H1 (cell line): ENCODE measurements at regions not wholly inside any gene's neighbourhood (a gene's known extent, or its start where the extent isn't known, plus 50 kb on each side); places are given as distances from the start of the nearest gene placed in this dataset.

ENCODE experiments used
- CTCF ChIA-PET: fragments of 300-600 bp; sonication (Branson Sonifier 250); formaldehyde crosslinking; loops from one replicate; lab custom pipeline; 2021; ENCODE audit not compliant: partially characterized antibody; lab: Charles Lee
- POLR2A ChIA-PET: fragments of 300-600 bp; sonication (Branson Sonifier 250); formaldehyde crosslinking; loops from one replicate; lab custom pipeline; 2021; ENCODE audit warnings: inconsistent platforms; ENCODE audit not compliant: partially characterized antibody; lab: Charles Lee
- DNase-seq, 2 experiments: peaks; one replicate each; pipeline versions ENCODE4 v3.0.0 to v3.0.0-alpha.2; 2010 to 2022; ENCODE audit warnings: low spot score in 2 of 2, low read depth in 1 of 2, mixed read lengths in 1 of 2
- FAIRE-seq: peaks from 2 replicates; lab custom pipeline; 2011; peaks lifted over from hg19 to GRCh38; lab: Jason Lieb, UNC
- H2AFZ ChIP-seq: 2 replicates; pipeline ENCODE4 v1.8.1; 2012; ENCODE audit warnings: low read length, inconsistent platforms
- H2AK5ac ChIP-seq: 2 replicates; pipeline ENCODE4 v1.6.1; 2013; ENCODE audit warnings: low read depth, low read length
- H2BK120ac ChIP-seq: replicated peaks from 2 replicates; pipeline ENCODE3; 2013; ENCODE audit warnings: low read depth, low read length, inconsistent platforms
- H2BK12ac ChIP-seq: 2 replicates; pipeline ENCODE4 v1.6.1; 2013; ENCODE audit warnings: low read depth, low read length
- H2BK15ac ChIP-seq: 2 replicates; pipeline ENCODE4 v1.6.1; 2013; ENCODE audit warnings: low read length
- H2BK20ac ChIP-seq: 2 replicates; pipeline ENCODE4 v1.6.1; 2013; ENCODE audit warnings: low read length
- H2BK5ac ChIP-seq: 2 replicates; pipeline ENCODE4 v1.6.1; 2013; ENCODE audit warnings: low read depth, low read length
- H3K14ac ChIP-seq: 2 replicates; pipeline ENCODE4 v1.6.1; 2013; ENCODE audit warnings: inconsistent platforms; ENCODE audit not compliant: insufficient read length
- H3K18ac ChIP-seq: 2 replicates; pipeline ENCODE4 v1.6.1; 2013; ENCODE audit warnings: low read length; ENCODE audit errors: extremely low read depth
- H3K23ac ChIP-seq: 2 replicates; pipeline ENCODE4 v1.6.1; 2013; ENCODE audit warnings: inconsistent platforms; ENCODE audit not compliant: insufficient read length
- H3K23me2 ChIP-seq: 2 replicates; pipeline ENCODE4 v1.6.1; 2013; ENCODE audit warnings: low read depth, low read length
- H3K27ac ChIP-seq: 2 replicates; pipeline ENCODE4 v1.6.1; 2011; ENCODE audit warnings: low read depth, low read length, inconsistent platforms
- H3K27me3 ChIP-seq, 4 experiments: replicated peaks in 1 of 4; 1 replicate in 1 of 4; 2 replicates in 3 of 4; pipeline versions ENCODE4 v1.6.1 to v1.8.1; 2011 to 2013; ENCODE audit warnings: low read length in 3 of 4, mild to moderate bottlenecking in 3 of 4, inconsistent platforms in 2 of 4, mixed read lengths in 2 of 4, moderate library complexity in 1 of 4; ENCODE audit not compliant: control insufficient read depth in 3 of 4, insufficient read depth in 3 of 4; ENCODE audit errors: extremely low read depth in 1 of 4
- H3K36me3 ChIP-seq, 4 experiments: 2 replicates each; pipeline versions ENCODE4 v1.6.1 to v1.8.1; 2011 to 2013; ENCODE audit warnings: mild to moderate bottlenecking in 4 of 4, low read length in 3 of 4, moderate library complexity in 2 of 4, control low read depth in 1 of 4, inconsistent platforms in 1 of 4; ENCODE audit not compliant: insufficient read depth in 4 of 4, control insufficient read depth in 2 of 4
- H3K4ac ChIP-seq: replicated peaks from 2 replicates; pipeline ENCODE3; 2013; ENCODE audit warnings: low read length, low read depth, mixed read lengths, inconsistent platforms; ENCODE audit not compliant: insufficient read length
- H3K4me1 ChIP-seq, 4 experiments: replicated peaks in 1 of 4; 1 replicate in 1 of 4; 2 replicates in 3 of 4; pipeline versions ENCODE4 v1.6.1 to v1.8.1; 2011 to 2013; ENCODE audit warnings: low read length in 3 of 4, inconsistent platforms in 2 of 4, mixed read lengths in 1 of 4; ENCODE audit not compliant: insufficient read depth in 4 of 4, control insufficient read depth in 3 of 4
- H3K4me2 ChIP-seq, 2 experiments: 2 replicates each; pipeline versions ENCODE4 v1.6.1 to v1.8.1; 2011 to 2013; ENCODE audit warnings: low read depth in 2 of 2, low read length in 2 of 2, control low read depth in 1 of 2, inconsistent platforms in 1 of 2, mild to moderate bottlenecking in 1 of 2; ENCODE audit not compliant: insufficient read depth in 1 of 2
- H3K4me3 ChIP-seq, 4 experiments: fragments of 200-600, 300-600 bp in 1 of 4; sonication (generic), shearing (Covaris generic), sonication (Bioruptor Twin) in 1 of 4; 2 replicates each; pipeline versions ENCODE4 v1.5.1 to v1.8.1; 2011 to 2016; ENCODE audit warnings: low read length in 4 of 4, low read depth in 3 of 4, control low read depth in 2 of 4, inconsistent platforms in 2 of 4, mild to moderate bottlenecking in 2 of 4, mixed read lengths in 1 of 4, moderate library complexity in 1 of 4; ENCODE audit not compliant: insufficient read depth in 2 of 4; ENCODE audit errors: extremely low read depth in 1 of 4
- H3K56ac ChIP-seq: replicated peaks from 2 replicates; pipeline ENCODE3; 2013; ENCODE audit warnings: low read depth, mild to moderate bottlenecking, mixed read lengths, low read length, inconsistent platforms; ENCODE audit not compliant: insufficient read length
- H3K79me1 ChIP-seq: 2 replicates; pipeline ENCODE4 v1.6.1; 2013; ENCODE audit warnings: low read depth, low read length, control low read depth
- H3K79me2 ChIP-seq, 2 experiments: 2 replicates each; pipeline versions ENCODE4 v1.6.1 to v1.8.1; 2012 to 2013; ENCODE audit warnings: low read length in 2 of 2, mild to moderate bottlenecking in 2 of 2, inconsistent platforms in 1 of 2; ENCODE audit not compliant: insufficient read depth in 2 of 2, control insufficient read depth in 1 of 2
- H3K9ac ChIP-seq, 4 experiments: replicated peaks in 1 of 4; 1 replicate in 1 of 4; 2 replicates in 3 of 4; pipeline versions ENCODE4 v1.6.1 to v1.8.1; 2011 to 2013; ENCODE audit warnings: low read depth in 3 of 4, low read length in 3 of 4, control low read depth in 2 of 4, mild to moderate bottlenecking in 2 of 4, moderate library complexity in 2 of 4, inconsistent platforms in 1 of 4; ENCODE audit errors: extremely low read depth in 1 of 4
- H3K9me3 ChIP-seq, 2 experiments: 2 replicates each; pipeline versions ENCODE4 v1.6.1 to v1.8.1; 2012 to 2013; ENCODE audit warnings: mild to moderate bottlenecking in 2 of 2, moderate library complexity in 2 of 2, control low read depth in 1 of 2, inconsistent platforms in 1 of 2, low read depth in 1 of 2, low read length in 1 of 2, mixed read lengths in 1 of 2; ENCODE audit not compliant: insufficient read depth in 2 of 2
- H4K20me1 ChIP-seq, 2 experiments: replicated peaks in 1 of 2; 2 replicates each; pipeline versions ENCODE3 to v1.8.1; 2011 to 2013; ENCODE audit warnings: inconsistent platforms in 2 of 2, low read length in 2 of 2, mild to moderate bottlenecking in 1 of 2; ENCODE audit not compliant: insufficient read depth in 2 of 2, control insufficient read depth in 1 of 2
- H4K5ac ChIP-seq: 2 replicates; pipeline ENCODE4 v1.6.1; 2013; ENCODE audit warnings: low read length, low read depth, mixed read lengths, inconsistent platforms; ENCODE audit not compliant: insufficient read length
- H4K8ac ChIP-seq: 2 replicates; pipeline ENCODE4 v1.8.0; 2013; ENCODE audit warnings: mild to moderate bottlenecking, moderate library complexity, low read length, inconsistent platforms; ENCODE audit not compliant: insufficient read depth; ENCODE audit errors: extremely low read depth
- H4K91ac ChIP-seq: replicated peaks from 2 replicates; pipeline ENCODE3; 2013; ENCODE audit warnings: low read length, mixed read lengths, inconsistent platforms; ENCODE audit not compliant: insufficient read length
- EP300 ChIP-seq, 2 experiments: IDR thresholded peaks; 1 replicate in 1 of 2; 2 replicates in 1 of 2; pipeline ENCODE4 v1.6.1; 2011 to 2012; ENCODE audit warnings: low read depth in 2 of 2, low read length in 2 of 2, mild to moderate bottlenecking in 2 of 2, borderline replicate concordance in 1 of 2, inconsistent platforms in 1 of 2, moderate library complexity in 1 of 2
- JUND ChIP-seq: IDR thresholded peaks from 2 replicates; pipeline ENCODE4 v1.6.1; 2011; ENCODE audit warnings: mild to moderate bottlenecking, improper control_type of control experiment, low read length
- SIX5 ChIP-seq: IDR thresholded peaks from 2 replicates; pipeline ENCODE4 v1.6.1; 2011; ENCODE audit warnings: mild to moderate bottlenecking, low read depth, low read length
- SP2 ChIP-seq: IDR thresholded peaks from 2 replicates; pipeline ENCODE4 v1.6.1; 2012; ENCODE audit warnings: mild to moderate bottlenecking, low read length, inconsistent platforms
- WGBS, 2 experiments: shearing (Covaris generic) in 1 of 2; methylation state at CpG; one replicate each; pipeline versions ENCODE4 v1.1.6 to v1.1.7; 2013 to 2015; ENCODE audit warnings: low lambda C conversion rate in 2 of 2, mixed read lengths in 2 of 2, inconsistent platforms in 1 of 2, low coverage in 1 of 2, missing lambda C conversion rate in 1 of 2; ENCODE audit not compliant: insufficient replicate concordance in 2 of 2, insufficient coverage in 1 of 2, insufficient read length in 1 of 2; ENCODE audit errors: extremely low coverage in 1 of 2, missing lambda C conversion rate in 1 of 2; 5-methylcytosine and 5-hydroxymethylcytosine counted together

DNA sequence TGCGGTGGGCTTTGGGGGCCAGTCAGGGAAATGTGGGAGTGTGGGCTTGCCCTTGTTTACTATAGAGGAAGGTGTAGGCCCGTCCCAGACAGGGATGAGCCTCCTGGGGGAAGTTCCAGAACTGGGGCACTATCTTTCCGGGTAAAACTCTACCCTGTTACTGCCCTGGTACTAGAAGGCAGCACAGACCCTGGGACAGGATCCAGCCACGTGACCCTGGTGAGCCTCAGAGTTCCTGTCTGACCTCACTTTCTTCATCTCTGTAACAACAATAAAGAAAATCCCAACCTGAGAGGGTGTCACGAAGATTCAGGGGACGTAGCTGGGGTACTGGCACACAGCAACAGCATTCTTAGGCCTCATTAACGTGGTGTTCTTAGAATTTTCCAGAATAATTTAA, 239.6 kb upstream of the FOXF1 start:
- H2BK15ac ChIP-seq = no peak overlapping the region
- no peak overlapping the region for H4K91ac ChIP-seq
- H2BK5ac ChIP-seq = no peak overlapping the region
- H3K9me3 ChIP-seq = no peaks in the 10 kb centered on the region
- ChIA-PET CTCF (interaction anchor here (0.6 to 4.9 kb wide), 2 partner anchors 18 to 197 kb away, joined by 4 to 27 read pairs; no protein-coding TSS in a partner anchor), POLR2A (no interaction called here)
- H3K4me3 ChIP-seq = no peak overlapping the region
- no peak overlapping the region for H2AK5ac ChIP-seq
- H2AFZ ChIP-seq = no peak overlapping the region
- H3K79me1 ChIP-seq = no peaks in the 10 kb centered on the region
- no peak overlapping the region for H3K18ac ChIP-seq
- WGBS, 2 experiments = 82% methylated on average over 6 of the region's 7 CpGs; no CpG with 5 or more reads in 1 of the 2 experiments
- FAIRE-seq (no peak), DNase-seq (no peak)
- no peaks in the 10 kb centered on the region for H3K36me3 ChIP-seq
- TF ChIP-seq SP2 (no peak), JUND (no peak), SIX5 (no peak), EP300 (IDR thresholded peaks at IDR 0.05; ENCODE audit: borderline replicate concordance in 1 of 2, low read depth in 2 of 2, low read length in 2 of 2) (no peak)
- no peak overlapping the region for H2BK12ac ChIP-seq
- H4K8ac ChIP-seq = no peak overlapping the region
- H3K27ac ChIP-seq = no peak overlapping the region
- H3K9ac ChIP-seq = no peak overlapping the region
- H2BK120ac ChIP-seq = no peak overlapping the region
- no peaks in the 10 kb centered on the region for H3K23me2 ChIP-seq
- H4K5ac ChIP-seq = no peak overlapping the region
- H3K27me3 ChIP-seq = no peaks in the 10 kb centered on the region
- no peaks in the 10 kb centered on the region for H4K20me1 ChIP-seq
- H3K4ac ChIP-seq = no peak overlapping the region
- H3K4me1 ChIP-seq = peaks cover 0 to 3% (median 2%) of the 10 kb centered on the region in 4 experiments; a peak in 3 of 7 replicates
- no peak overlapping the region for H2BK20ac ChIP-seq
- H3K4me2 ChIP-seq = no peak overlapping the region
- no peak overlapping the region for H3K23ac ChIP-seq
- no peaks in the 10 kb centered on the region for H3K79me2 ChIP-seq
- no peak overlapping the region for H3K56ac ChIP-seq
- H3K14ac ChIP-seq = no peak overlapping the region
